SKM-1 (cell line): ENCODE measurements at regions not wholly inside any gene's neighbourhood (a gene's known extent, or its start where the extent isn't known, plus 50 kb on each side); places are given as distances from the start of the nearest gene placed in this dataset.
"Not testable (repeated sequence)": the region's sequence is repeated elsewhere in the genome, so short reads cannot be mapped to it uniquely, and the experiment has no call there.

Source experiments
- DNase-seq: peaks from one replicate; lab custom pipeline; 2025; ENCODE audit not compliant: unreplicated experiment; lab: John Stamatoyannopoulos, UW

DNA sequence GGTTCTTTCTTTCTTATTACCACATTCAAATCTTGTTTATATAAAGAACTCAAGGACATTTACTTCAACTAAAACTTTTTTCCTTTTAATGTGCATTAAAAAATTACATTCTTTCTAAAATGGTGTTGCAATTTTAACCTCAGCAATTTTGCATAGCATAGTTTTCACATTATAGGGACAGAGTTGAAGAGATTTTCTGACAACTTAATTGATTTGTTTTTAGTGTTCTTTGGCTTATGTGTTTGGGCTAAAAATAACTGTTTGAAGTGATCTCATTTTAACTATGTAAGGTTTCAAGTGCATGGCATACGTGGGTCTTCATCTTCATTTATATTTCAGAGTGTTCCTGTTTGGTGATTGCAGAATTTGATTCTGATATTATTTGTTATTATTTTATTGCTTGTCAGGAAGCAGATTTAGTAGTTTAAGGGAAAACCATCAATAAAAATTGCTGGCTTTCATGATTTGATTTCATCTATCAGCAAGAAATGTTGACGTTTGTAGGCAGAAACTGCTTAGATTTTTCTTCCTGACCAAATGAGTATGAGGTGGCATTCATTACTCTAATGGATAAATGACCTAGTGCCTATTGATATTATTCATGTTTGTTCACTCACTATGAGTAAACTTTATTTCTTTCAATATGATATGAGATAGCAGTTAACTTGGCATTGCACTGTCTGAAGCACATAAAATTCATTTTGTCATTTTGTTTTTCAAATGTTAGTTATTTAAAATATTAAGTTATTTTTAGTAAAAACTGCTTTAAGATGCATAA is 398.4 kb downstream of the NUP35 start:
- DNase-seq: no peak

DNA sequence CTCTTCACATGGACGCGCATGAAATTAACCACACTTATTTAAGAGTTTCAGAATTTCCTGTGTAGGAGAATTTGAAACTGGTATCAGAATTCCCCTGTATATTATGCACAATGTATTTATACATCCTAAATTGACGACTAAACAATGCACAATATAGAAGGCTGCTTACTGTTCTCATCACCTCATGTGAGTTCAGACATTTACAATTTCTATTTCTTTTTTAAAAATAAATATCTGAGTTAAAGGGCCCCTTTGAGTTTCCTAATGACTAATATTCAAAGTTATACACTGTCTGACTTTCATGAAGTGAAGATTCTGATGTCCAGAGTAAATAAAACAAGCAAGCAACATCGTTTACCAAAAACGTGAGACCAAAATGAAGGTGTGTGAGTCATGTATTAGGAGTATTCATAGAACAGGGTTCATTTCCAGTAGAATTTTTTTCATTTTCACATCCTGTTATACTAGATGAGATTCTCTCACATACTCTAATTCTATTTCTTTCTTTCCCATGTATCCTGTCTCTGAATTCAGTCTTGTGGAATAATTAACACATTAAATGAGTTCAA is 406.2 kb downstream of the NUP35 start:
- no peak for DNase-seq

GRCh38 chr2:183532514-183532913 is 408.3 kb downstream of the NUP35 start:
- no peak for DNase-seq

GRCh38 chr2:183533021-183533420 is 408.8 kb downstream of the NUP35 start:
- no peak for DNase-seq

- no peak for DNase-seq
Observed at GRCh38 chr2:183536290-183536689, 412.0 kb downstream of the NUP35 start.

DNA sequence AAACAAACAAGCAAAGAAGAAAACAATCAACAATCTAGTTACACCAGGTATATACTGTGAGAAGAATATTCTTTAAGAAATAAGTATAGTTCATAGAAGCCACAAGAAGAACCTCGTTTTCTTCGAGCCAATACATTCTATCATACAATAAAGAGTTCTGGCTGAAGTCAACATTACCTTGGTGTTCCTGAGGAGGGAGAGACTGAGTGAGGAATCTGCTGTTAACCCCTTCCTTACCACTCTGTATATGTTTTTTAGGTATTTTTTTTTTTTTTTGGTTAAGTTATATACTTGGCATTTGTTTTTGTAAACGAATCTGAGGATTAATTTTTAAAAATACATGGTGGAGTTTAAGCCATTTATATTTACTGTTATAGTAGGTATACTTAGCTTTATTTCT is 412.5 kb downstream of the NUP35 start:
- no peak for DNase-seq

DNA sequence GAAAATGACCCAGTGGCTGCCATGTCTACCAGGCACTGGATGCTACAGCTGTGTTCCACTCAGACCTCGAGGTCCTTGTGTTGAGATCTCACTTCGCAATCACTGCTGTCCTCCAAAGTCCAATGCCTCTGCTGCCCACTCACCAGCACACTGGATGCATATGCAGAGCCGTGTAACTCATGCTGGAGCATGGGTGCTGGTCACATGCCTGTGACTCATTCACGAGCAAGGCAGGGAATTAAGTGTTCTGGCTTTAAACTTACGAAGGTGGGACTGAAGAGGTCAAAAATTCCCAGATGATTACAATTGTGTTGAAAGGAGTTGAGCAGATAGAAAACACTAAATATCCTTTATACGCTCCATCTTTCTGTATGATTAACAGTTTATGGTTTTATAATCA is 417.5 kb downstream of the NUP35 start:
- no peak for DNase-seq

- DNase-seq: no peak
Observed at GRCh38 chr2:183542606-183543005, 418.4 kb downstream of the NUP35 start.

GRCh38 chr2:183543222-183543621 is 419.0 kb downstream of the NUP35 start:
- no peak for DNase-seq

- no peak for DNase-seq
Observed at GRCh38 chr2:183543731-183544130, 419.5 kb downstream of the NUP35 start.

- not testable (repeated sequence) for DNase-seq
Observed at GRCh38 chr2:183546560-183547350, 422.5 kb downstream of the NUP35 start.

GRCh38 chr2:183552716-183553115 is 428.5 kb downstream of the NUP35 start:
- no peak for DNase-seq

DNA sequence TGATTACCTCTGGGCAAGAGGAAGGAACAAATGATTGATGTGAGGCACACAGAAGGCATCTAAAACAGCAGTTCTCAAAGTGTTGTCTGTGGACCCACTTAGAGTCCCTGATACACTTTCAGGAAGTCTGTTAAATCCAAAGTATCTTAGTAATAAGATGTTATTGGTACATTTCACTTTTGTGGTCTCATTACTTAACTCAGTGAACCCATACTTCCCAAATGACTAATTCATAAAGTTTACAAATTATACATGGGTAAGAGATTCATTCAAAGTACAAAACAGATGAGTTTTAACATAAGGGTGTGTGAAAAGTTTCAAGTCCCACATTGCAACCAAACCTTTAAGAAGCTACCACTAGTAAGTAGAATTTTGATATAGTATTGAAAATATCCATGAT is 440.5 kb downstream of the NUP35 start:
- no peak for DNase-seq

DNA sequence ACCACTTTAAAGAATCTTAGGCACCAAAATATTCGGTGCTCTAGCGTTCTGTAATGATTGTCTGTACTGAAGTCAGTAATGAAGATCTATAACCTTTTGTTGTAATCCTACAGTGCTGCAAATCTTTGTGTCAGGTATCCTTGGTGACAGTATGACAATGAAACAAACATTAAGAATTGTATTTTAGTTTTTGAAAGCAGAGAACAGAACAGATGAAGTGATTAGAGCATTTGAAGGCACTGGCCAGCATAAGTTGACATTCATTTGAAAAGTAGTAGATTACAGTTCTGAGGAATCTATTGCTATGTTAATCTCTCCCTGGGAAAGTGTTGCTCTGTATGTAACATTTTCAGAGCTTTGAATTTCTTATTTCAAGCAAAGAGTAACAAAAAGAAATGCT is 451.2 kb downstream of the NUP35 start:
- DNase-seq: no peak

DNA sequence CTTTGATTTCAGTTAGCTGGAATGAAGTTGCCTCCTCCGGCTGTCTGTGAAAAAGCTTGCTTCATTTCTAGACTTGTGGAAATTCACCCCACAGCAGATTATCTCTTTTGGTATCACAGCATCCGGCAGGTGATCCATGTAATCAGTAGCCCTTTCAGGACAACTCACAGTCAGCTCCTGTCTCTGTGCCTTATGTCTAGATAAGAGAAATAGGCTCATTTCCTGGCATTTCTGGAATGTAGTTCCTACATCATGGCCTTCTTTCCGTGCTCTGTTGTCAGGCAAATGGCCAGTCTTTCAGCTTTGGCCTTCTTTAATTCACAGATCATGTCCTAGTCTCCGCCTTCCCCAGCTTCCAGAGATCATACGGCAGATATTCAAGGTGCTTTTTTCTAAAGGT is 455.4 kb downstream of the NUP35 start:
- DNase-seq: no peak

- no peak for DNase-seq
Observed at GRCh38 chr2:183592271-183592670, 468.0 kb downstream of the NUP35 start.

DNA sequence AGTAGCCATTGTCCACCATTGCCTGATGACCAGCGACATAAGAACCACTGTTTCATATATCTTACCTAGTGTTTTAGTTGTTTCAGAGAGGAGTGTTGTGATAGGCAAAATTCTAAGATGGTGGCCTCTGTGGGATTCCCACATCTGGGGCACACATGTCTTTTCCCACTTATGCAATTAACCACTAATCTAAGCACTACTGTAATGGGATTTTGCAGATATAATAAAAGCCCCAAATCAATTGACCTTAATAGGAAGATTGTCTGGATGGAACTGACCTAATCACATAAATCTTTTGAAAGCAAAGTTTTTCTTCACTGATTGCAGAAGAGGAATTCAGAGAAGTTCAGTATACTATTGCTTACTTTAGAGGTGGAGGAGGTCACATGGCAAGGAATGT is 469.9 kb downstream of the NUP35 start:
- DNase-seq: no peak

DNA sequence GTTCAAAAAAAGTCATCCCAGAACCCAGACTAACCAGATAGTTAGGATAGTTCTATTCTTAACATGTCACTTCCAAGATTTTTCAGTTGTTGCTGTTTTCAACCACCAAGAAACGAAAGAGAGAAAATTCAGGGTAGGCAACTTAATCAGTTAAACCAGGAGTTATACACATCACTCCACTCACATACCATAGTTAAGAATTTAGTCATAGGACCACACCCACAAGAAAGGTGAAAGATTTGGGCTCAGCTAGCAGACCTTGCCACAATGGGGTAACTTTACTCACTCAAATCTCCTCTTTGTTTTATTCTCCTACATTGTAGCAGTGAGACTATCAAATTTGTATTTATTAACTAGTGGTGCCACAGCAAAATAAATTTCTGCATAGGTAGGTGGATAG is 473.6 kb downstream of the NUP35 start:
- no peak for DNase-seq

DNA sequence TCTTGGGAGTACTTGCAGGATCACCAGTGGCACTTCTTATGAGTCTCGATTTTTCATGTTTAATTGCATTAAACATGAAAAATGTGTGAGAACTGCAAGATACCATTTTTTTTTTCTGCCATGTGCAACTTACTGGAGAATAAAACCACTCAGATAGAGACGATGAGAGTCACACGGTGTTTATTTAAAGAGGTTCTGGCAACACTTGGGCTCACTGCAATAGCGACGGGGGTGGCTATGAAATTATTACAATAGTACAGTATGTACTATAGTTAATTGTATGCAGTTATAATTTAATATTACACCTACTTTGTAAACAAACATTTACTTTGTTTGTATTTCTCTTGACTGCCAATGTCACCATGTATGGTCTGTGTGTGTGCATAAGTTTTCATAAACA is 479.8 kb downstream of the NUP35 start:
- DNase-seq: no peak

DNA sequence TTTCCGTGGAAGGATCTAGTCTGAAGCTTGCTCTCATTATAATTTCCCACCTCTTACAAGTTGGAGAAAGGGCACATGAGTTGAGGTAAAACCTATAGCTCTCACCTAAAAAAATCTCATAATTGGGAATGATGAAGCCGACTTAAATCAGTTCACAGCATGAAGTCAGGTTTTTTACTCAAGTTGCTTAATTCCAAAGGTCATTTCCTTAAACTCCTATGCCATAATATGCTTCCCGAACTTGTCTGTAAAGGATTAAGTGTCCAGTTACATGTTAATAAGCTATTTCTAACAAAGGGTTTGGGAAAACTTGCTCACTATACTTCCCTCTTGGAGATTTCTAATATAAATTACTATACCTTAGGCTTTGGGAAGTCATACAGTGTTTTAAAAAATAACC is 481.2 kb downstream of the NUP35 start:
- DNase-seq: no peak

GRCh38 chr2:183606022-183606717 is 481.9 kb downstream of the NUP35 start:
- DNase-seq: no peak

DNA sequence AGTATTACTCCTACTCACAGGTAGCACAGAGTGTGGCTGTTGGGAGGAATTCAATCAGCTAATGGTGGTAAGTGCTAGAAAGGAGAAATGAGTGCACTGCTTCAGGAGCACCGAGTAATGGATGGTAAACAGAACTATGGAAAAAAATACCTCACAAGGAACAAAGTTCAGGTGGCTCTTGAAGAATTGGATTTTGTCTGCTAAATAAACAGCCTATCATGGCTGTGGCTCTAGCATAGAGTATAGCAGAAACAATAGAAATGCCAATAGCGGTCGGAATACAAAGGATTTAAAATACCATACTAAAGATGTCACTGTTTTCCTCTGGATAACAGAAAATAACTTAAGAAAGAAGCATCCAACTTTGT is 482.5 kb downstream of the NUP35 start:
- no peak for DNase-seq
